Kidney capillary endothelial cell (primary cell): ENCODE measurements at regions not wholly inside any gene's neighbourhood (a gene's known extent, or its start where the extent isn't known, plus 50 kb on each side); places are given as distances from the start of the nearest gene placed in this dataset.

Source experiments
- DNase-seq: peaks from one replicate; pipeline ENCODE4 v3.0.0-alpha.2; 2018; ENCODE audit warnings: low spot score

DNA sequence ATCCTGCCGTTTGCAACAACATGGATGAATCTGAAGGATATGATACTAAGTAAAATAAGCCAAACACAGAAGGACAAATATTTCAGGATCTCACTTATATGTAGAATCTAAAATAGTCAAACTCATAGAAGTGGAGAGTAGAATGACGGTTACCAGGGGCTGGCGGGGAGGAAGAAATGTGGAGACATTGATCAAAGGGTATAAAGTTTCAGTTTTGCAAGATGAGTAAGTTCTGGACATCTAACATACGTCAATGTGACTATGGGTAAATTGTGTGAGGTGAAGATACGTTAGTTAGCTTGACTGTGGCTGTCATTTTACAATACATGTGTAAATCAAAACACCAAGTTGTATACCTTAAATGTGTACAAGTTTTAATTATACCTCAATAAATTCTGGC lies 200.3 kb downstream of the SNX18 start:
- DNase-seq = no peak

DNA sequence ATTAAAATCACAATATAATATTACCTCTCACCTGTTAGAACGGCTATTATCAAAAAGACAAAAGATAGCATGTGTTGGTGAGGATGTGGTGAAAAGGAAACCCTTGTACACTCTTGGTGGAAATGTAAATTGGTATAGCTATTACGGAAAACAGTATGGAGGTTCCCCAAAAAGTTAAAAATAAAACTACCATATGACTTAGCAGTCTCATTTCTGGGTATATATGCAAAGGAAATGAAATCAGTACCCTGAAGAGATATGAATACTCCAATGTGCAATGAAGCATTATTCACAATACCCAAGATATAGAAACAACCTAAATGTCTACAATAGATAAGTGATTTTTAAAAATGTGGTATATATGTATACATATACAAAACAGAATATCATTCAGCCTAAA lies 199.9 kb downstream of the SNX18 start:
- no peak for DNase-seq

DNA sequence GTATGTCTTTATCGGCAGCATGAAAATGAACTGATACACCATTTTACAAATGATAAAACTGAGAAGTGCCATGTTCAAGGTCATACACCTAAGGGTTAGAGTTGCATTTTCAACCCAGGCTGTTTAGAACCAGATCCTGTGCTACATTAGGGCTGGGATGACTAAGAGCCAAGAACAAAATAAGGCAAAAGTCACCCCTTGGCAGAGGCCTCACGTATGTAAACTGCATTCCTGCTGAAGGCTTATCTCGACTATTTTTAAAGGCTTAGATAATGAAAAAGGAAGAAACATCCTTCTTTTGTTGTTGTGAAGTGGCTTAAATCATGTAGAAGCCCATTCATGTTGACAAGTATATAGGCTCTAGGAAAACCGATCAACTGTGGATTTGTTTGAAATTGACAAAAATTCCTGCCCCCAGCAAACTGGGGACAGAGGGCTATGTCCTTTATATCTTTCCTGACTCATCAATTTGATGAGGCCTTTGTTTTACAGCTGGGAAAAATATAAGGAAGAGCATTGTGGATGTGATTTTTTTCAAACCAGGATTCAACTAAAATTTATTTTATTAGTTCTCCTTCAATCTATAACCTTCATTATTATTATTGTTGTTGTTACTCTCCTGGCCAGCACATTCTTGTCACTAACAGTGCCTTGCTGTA lies 196.5 kb downstream of the SNX18 start:
- no peak for DNase-seq

DNA sequence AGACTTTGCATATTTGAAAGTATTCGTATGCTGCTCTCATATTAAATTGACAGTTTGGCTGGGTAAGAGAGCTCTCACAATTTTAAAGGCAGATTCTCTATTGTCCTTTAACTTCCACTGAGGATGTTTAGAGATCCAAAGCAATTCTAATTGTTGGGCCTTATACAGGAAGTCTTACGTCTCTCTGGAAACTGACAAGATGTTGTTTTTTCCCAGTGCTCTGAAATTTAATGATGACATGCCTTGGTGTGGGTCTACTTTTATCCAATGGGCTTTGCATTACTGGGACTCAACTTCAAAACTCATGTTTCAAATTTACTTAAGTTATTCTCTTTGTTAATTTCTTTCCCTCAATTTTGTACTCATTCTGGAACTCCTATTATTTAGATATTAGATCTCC lies 191.5 kb downstream of the SNX18 start:
- no peak for DNase-seq

DNA sequence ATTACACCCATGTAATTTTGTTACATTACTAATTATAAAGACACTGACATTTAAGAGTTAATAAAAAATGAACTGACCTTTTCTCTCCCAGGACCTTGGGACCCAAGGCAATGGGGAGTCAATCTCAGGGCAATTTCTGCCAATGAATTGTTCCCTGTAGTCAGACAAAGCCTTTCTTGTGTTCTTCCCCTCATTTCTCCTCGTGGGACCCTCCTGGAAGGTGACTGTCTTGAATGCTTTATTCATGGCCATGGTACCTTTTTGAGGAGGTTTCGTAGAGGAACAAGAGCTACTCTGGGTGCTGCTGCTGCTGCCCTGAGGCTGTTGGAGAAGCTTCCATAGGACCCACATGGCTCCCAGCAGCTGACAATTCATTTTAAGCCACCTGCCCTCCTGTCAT lies 190.3 kb downstream of the SNX18 start:
- DNase-seq = no peak

DNA sequence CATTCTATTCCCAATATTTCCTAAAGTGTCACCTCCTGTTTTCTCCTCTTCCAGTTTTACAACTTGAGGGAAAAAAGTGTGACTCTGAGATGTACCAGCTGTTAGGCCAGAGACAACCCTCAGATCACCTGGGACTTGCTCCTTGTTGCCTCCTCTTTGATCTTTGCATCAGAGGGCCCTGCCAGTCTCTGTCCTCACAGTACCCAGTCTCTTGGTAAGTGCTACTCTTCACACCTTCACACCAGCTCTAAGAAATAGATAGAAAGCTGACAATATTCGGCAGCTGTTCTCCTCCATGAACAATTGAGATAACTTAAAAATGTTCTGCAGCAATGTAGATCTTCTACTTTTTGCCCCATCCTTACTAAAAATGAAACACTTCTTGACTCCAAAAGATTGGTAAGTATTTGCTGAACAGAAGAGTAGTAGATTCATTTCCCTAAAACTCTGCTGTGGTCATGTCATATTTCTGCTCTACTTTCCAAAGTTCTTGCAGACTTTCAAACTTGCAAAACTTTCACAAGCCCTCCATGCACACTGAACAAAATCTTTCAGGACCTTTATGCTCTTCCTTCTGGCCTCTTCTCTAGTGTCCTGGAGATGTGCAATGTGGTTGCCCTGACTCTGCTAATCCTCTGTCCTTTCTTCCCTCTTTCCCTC lies 188.6 kb downstream of the SNX18 start:
- no peak for DNase-seq

DNA sequence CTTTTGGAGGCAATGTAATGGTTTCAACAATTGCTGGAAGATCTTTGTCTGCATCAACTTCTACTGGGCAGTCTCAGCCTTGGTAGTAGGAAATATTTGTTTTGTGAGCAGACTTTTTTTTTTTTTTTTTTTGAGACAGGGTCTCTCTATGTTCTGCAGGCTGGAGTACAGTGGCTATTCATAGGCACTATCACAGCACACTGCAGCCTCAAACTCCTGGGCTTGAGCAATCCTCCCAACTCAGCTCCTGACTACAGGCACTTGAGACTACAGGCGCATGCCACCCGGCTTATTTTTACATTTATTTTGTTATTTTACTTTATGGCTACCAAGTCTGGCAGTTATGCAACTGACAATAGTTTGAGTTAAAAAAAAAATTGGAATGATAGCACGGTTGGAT lies 187.3 kb downstream of the SNX18 start:
- DNase-seq = no peak

DNA sequence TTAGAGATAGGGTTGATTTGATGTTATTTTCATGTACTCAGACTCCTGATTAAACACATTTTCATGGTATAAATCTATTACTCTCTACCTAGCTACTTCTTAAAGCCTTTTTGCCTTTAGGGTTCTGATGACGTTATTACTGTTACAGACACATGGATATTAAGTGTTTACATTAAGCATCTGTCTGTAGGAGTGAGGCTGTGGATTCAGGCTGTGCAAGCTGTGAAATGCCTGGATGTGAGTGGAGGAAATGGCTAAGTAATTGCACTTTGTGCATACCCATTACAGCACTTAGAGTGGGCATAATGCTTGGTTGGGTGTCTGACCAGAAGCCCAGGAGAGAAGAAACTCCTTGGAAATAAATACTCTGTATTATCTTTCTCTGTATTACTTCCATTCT lies 186.8 kb downstream of the SNX18 start:
- no peak for DNase-seq

DNA sequence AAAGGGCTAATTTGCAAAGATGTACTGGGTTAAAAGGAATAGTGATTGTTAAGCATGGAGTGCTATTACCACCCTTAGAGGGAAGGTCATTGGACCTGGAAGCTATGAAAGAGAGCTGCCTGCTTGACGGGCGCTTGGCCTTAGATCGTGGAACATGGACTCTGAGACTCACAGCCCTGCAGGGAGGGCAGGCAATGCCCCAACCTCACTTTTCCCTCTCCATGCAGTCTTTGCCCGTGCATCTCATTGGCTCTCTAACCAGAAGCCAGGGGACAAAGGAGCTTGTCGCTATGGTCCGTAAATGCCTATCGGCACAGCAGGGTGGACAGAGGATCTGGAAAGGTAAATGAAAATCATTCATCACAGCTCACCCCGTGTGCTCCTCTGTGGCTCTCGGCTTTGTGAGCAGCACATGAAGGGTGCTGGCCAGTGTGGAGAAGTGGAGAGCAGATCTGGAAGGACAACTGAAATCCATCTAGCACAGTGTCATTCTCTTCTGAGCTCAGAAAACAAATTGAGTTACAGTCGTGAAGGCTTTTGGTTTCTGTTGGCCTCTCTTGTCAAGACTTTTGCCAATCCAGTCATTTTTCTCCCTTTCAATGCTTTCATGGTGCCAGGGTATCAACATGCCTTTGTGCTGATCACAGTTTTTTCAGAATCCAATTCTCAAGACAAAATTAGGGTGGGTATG lies 186.2 kb downstream of the SNX18 start:
- DNase-seq = no peak

DNA sequence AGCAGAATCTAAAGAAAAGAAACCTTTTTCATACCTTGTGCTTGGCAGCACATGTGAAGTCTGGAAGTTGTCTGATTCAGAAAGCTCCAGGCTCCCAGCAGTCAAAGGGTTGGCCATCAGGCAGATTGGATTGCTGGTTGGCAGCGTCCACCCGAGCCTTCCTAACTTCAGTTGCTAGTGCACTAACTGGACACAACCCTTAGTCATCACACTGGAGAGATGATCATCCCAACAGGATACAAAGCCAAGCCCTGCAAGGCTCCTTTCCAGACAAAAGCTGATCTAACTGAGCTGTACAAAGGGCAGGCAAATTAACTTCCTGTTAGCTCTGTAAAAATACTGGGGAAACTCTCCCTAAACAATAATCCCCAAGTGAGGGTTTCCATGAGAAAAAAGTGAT lies 185.6 kb downstream of the SNX18 start:
- peak; percentile 84 for DNase-seq

DNA sequence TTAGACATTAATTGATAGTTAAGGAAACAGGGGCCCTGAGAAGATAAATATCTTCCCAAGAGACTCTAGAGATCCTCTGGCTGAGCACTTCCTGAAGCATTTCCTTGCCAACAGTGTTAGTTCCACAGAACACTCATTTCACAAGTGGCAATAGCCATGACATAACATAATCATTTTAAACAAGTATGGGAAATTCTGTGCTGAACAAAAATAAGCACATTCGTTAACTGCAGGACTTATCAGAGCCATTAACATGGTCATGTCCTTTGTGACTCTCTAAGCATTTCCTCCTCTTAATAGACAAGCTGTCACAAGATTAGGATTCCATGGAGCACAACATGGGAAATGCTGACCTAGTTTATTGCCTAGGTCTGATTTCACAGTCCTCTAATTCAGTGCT lies 184.9 kb downstream of the SNX18 start:
- peak; percentile 59 for DNase-seq

DNA sequence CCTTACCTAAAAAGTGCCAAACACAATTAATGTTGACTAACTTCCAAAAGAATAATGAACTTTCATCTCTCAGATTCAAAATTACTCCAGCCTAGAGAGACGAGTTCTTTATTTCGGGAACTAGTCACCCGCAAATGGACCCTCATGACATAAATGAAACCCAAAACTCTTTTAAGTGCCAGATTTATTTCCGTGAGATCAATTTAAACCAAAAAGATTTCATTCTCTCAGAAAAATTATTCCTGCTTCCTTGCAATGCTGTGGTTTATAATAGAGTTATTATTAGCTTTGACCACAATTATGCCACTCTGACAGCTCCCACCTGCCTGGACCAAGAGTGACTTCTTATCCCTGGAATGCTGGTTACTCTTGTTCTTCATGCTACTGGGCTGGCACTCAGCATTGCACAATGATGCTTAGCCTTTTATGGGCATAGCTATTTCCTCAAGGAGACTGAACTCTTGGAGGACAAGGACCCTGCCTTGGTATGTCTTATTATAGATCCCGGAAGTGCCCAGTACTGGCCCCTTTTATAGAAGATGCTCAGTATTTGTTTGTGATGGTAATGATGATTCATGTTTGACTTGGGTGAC lies 183.5 kb downstream of the SNX18 start:
- peak; percentile 88 for DNase-seq

DNA sequence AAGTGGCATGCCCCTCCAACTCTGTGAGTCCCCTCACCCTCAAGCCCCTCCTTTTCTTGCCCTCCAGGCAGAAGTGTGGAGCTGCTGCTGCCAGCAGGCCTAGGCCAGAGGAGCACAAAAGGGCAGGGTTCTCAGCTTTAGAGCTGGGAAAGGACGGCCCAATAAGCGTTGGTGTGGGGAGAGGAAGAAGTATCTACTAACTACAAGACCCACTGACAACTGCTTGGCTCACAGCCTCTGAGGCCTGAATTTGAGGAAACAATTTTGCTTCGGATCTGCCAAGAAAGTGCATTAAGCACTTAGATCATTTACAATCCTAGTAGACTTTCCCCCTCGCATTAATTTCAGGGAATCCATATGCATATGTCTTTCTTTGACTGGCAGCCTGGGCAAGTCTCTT lies 179.4 kb downstream of the SNX18 start:
- DNase-seq = no peak

DNA sequence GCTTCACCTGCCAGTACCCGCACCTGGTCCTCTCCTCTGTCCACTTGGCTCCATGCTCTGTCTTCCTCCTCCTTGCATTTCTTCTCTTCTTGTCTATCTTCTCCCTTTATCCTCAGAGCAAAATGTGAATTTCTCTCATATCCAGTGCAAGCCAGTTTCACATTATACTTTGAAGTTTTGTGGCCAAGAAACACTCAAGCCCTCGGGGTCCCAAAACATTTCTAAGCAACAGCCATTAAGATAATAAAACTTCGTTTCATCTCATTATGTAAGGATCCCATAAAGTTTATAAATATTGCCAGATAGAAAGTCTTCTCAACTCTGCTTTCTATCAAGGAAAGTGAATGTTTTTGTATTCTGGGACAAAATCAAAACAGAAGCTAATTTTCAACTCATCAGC lies 178.8 kb downstream of the SNX18 start:
- DNase-seq = no peak

DNA sequence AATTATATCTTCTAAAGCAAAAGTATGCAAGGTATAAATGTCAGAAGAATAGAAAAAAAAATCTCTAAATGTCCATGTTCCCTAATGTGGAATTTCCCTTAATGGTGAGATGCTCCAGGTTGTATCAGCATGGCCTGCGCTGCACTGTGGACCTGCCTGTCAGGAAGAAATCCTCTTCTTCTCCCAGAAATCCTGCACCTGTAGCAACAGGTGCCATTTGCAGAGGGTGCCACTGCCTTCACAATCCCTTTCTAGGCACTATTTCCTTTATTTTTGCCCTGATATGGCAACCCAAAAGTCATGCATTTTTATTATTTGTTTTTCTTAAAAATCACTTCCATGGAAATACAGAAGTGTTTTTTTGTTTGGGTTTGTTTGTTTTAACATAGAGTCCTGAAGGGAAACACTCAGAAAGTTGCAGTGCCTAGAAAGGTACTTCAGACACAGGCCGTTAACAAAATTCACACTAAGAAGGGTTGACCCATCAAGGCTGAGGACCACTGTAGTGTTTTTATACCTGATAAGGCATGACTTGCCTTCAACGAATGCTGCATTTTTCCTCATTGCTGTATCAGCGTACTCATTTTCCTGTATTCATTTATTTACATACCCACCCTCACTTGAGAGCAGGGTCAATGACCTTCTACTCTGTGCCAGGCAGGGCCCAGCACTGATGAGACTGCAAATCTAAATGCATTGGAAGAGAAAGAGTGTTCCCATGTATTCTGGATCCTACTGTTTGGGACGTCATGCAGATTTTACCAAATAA lies 177.8 kb downstream of the SNX18 start:
- DNase-seq = no peak

DNA sequence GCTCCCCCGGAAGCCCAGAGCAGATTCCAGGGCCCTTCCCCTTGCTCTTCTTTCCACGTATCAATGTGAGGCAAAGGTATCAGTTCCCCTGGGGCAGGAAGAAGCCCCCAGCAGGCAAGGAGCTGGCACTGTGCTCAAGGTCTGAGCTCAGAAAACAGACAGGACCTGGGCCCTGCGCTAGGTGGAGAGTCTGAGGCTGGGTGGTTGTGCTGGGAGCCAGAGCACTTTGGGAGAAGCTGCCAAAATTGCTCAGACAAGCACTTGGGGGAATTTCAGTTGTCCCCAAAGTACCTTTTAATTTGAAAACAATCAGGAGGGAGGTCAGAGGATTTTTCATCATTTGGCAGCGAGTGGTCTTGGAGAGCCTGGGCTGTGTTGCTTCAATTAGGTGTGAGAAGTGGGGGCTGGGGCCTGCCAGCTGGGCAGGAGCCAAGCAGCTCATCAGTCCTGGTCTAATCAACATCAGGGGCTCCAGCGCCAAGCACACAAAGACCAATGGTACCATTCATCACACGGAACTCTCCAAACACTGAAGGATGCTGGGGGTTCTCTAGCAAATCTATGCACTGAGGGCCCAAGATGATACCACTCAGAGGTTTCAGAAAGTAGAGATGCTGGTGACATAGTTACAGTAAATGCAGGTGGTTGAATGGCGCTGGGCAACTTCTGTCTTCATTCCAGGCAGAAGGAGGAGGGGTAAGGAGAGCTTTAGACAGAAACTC lies 176.5 kb downstream of the SNX18 start:
- no peak for DNase-seq

DNA sequence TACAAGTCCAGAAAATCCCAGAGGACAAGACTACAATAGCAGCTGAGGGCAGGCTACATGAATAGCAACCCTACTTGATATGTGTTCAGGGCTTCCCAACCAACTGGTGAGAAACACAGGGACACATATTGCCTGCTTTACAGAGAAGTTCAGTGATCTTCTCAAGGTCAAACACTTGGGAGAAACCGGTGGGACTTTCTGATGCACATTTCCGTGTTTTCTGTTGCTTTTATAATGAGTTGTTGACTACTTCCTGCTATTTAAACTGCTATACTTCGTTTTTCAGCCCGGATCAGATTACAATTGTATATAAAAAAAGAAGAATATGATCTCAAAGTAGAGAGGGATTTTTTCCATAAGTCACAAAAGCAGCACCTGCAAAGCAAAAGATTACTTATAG lies 175.1 kb downstream of the SNX18 start:
- DNase-seq = no peak

DNA sequence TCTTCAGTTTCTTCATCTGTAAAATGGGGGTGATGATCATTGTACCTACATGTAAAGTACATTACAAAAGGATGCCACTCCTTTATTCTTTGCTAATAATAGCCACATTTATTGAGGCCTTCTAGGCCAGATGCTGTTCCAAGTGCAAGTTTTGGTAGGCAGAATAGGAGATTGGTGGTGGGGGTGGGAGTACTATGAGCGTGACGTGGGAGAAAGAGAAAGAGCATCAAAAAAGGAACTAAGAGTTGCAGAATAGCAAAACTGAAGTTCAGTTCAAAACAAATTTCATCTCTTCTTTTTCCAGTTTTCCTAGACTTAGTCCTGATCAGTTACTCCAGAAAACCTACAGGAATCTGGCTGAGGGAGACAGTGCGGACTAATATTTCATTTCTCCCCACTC lies 174.1 kb downstream of the SNX18 start:
- DNase-seq = no peak

DNA sequence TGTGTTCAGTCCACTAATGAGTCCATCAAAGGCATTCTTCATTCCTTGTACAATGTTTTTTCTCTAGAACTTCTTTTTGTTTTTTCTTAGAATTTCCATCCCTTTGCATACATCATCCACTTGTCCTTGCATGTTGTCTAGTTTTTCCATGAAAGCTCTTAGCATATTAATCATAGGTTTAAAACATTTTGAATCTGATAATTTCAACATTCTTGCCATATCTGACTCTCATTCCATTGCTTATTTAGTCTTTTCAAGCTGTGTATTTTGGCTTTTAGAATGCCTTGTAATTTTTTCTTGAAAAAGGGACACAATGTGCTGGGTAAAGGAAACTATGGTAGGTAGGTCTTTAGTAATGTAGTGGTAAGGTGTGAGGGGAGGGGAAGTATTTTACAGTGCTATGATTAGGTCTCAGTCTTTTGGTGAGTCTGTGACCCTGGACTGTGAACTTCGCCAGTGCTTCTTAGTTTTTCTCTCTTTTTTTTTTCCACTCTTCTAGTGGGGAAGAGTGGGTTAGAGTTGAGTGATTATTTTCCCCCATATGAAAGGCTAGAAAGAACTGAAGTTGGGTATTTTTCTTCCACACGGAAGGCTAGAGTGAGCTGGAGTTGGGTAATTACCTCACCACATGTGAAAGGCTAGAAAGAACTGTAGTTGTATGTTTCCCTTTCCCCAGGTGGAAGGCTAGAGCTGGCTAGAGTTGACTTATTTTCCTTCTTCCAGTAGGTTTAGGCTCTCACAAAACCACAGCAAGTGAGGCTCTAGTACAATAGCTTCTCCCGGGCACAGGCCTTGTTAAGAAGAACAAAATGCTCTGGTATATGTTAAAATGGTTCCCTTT lies 172.1 kb downstream of the SNX18 start:
- no peak for DNase-seq

DNA sequence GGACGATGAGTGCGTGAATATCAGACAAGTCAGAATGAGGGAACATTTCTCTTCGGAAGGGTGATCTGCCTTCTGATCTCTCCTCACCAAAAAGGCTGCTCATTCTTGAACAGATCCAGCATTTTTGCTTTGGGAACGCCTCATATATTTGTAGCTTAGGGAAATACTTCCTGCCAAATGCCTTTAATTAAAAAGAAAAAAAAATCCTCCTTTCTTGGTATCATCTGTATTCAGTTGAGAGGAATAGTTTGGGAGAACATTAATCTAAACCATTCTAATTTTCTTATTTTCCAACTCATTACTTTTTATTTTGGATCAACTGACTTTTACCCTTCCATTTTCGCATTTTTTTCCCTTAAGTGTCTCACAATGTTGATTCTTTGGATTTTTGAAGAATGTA lies 163.4 kb downstream of the SNX18 start:
- DNase-seq = no peak

DNA sequence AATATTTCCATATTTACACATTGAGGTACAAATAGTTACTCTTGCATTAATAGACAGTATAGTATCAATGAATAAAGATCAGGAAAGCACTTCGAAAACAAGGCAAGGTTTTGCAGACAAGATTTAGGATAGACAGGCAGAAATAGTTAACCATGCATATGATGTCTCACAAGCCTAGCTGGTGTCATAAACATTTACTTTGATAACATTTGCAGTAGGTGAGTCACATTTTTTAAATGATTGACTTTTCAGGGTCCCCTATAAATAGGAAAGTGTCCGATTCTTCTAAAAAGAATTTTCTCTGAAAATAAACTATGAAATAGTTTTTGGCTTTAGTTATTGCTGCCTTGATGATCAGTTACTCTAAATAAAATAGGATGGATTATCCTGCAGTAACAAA lies 162.1 kb downstream of the SNX18 start:
- DNase-seq = no peak
